A549 (cell line): ENCODE measurements at regions not wholly inside any gene's neighbourhood (a gene's known extent, or its start where the extent isn't known, plus 50 kb on each side); places are given as distances from the start of the nearest gene placed in this dataset.

Experiments
- ATAC-seq, 2 experiments: fragments of 200-7000 bp in 1 of 2; fragments of >200 bp in 1 of 2; cut with Nextera tagmentation in 1 of 2; cut with Tn5 transposase in 1 of 2; 3 replicates each; pipeline versions ENCODE4 v1.8.0 to v1.9.1; 2018 to 2020; ENCODE audit warnings: mild to moderate bottlenecking in 1 of 2, moderate library complexity in 1 of 2
- CTCF ChIA-PET: fragments of 300-600 bp; sonication (Branson Sonifier 250); formaldehyde crosslinking; extraction: SDS; loops from one replicate; lab custom pipeline; 2021; ENCODE audit warnings: antibody characterized with exemption, inconsistent platforms; lab: Yijun Ruan, JAX
- POLR2A ChIA-PET: fragments of 350-600 bp; formaldehyde crosslinking; extraction: SDS; loops from one replicate; lab custom pipeline; 2021; ENCODE audit warnings: antibody characterized with exemption, inconsistent platforms; lab: Yijun Ruan, JAX
- DNase-seq, 2 experiments: peaks; one replicate each; pipeline versions ENCODE4 v3.0.0 to v3.0.0-alpha.2; 2011 to 2016; ENCODE audit warnings: low read depth in 1 of 2, low spot score in 1 of 2
- FAIRE-seq: peaks from 2 replicates; lab custom pipeline; 2011; peaks lifted over from hg19 to GRCh38; lab: Jason Lieb, UNC
- H3K27ac ChIP-seq, 2 experiments: fragments of >200 bp; sonication (Bioruptor Twin); formaldehyde crosslinking; 3 replicates each; pipeline ENCODE4 v1.5.1; 2016 to 2017
- H3K4me1 ChIP-seq: fragments of >200 bp; sonication (Bioruptor Twin); formaldehyde crosslinking; 3 replicates; pipeline ENCODE4 v1.6.1; 2016
- H3K4me2 ChIP-seq: fragments of >200 bp; sonication (Bioruptor Twin); formaldehyde crosslinking; 3 replicates; pipeline ENCODE4 v1.6.1; 2016
- H3K4me3 ChIP-seq: fragments of >200 bp; sonication (Bioruptor Twin); formaldehyde crosslinking; 3 replicates; pipeline ENCODE4 v1.5.1; 2016
- H3K9me3 ChIP-seq: fragments of >200 bp; sonication (Bioruptor Twin); formaldehyde crosslinking; 3 replicates; pipeline ENCODE4 v1.6.1; 2016
- BCL3 ChIP-seq: fragments of >200 bp; sonication (Bioruptor Twin); formaldehyde crosslinking; IDR thresholded peaks from 3 replicates; pipeline ENCODE4 v1.6.1; 2016
- BHLHE40 ChIP-seq: IDR thresholded peaks from 2 replicates; pipeline ENCODE4 v1.6.1; 2012; ENCODE audit warnings: low read depth, low read length, inconsistent platforms
- CBX2 ChIP-seq: fragments of 200-600 bp; sonication (generic); IDR thresholded peaks from 2 replicates; pipeline ENCODE4 v1.6.1; 2016; ENCODE audit warnings: low read depth, mild to moderate bottlenecking, borderline replicate concordance
- CBX8 ChIP-seq: fragments of 200-600 bp; sonication (generic); IDR thresholded peaks from 2 replicates; pipeline ENCODE4 v1.6.1; 2016
- CEBPB ChIP-seq, 2 experiments: fragments of >200 bp in 1 of 2; sonication (Bioruptor Twin) in 1 of 2; formaldehyde crosslinking in 1 of 2; IDR thresholded peaks; 2 replicates each; pipeline ENCODE4 v1.6.1; 2012 to 2016
- CTCF ChIP-seq: fragments of >200 bp; sonication (Bioruptor Twin); formaldehyde crosslinking; IDR thresholded peaks from 3 replicates; pipeline ENCODE4 v1.5.1; 2016
- EP300 ChIP-seq, 2 experiments: fragments of >200 bp; sonication (Bioruptor Twin); formaldehyde crosslinking; IDR thresholded peaks; 2 replicates in 1 of 2; 3 replicates in 1 of 2; pipeline ENCODE4 v1.6.1; 2016 to 2017
- ESRRA ChIP-seq: fragments of 150-350 bp; IDR thresholded peaks from 2 replicates; pipeline ENCODE4 v1.6.1; 2014; ENCODE audit warnings: mild to moderate bottlenecking, low read length, borderline replicate concordance
- FOSB ChIP-seq: fragments of 250-450 bp; sonication (Bioruptor Pico); IDR thresholded peaks from 2 replicates; pipeline ENCODE4 v1.5.0; 2020; ENCODE audit warnings: mild to moderate bottlenecking, moderate library complexity
- FOXS1 ChIP-seq: fragments of 250-450 bp; sonication (Bioruptor Pico); IDR thresholded peaks from 2 replicates; pipeline ENCODE4 v1.5.0; 2020; ENCODE audit warnings: mild to moderate bottlenecking, moderate library complexity
- HEYL ChIP-seq: fragments of 250-450 bp; sonication (Bioruptor Pico); IDR thresholded peaks from 2 replicates; pipeline ENCODE4 v1.8.0; 2021; ENCODE audit warnings: mild to moderate bottlenecking, moderate library complexity
- HOXB5 ChIP-seq: fragments of 250-450 bp; sonication (Bioruptor Pico); IDR thresholded peaks from 2 replicates; pipeline ENCODE4 v1.5.0; 2020; ENCODE audit warnings: mild to moderate bottlenecking, moderate library complexity
- KDM5A ChIP-seq: fragments of 200-600 bp; sonication (generic); IDR thresholded peaks from 2 replicates; pipeline ENCODE4 v1.6.1; 2016; ENCODE audit warnings: antibody characterized with exemption, mild to moderate bottlenecking
- PBX3 ChIP-seq: IDR thresholded peaks from 2 replicates; pipeline ENCODE4 v1.6.1; 2012
- POLR2A ChIP-seq: IDR thresholded peaks from 2 replicates; pipeline ENCODE4 v1.6.1; 2012; ENCODE audit warnings: mild to moderate bottlenecking, low read length
- RARB ChIP-seq: fragments of 250-450 bp; sonication (Bioruptor Pico); IDR thresholded peaks from 2 replicates; pipeline ENCODE4 v1.8.0; 2021; ENCODE audit warnings: mild to moderate bottlenecking, moderate library complexity
- SREBF2 ChIP-seq: fragments of 450-650 bp; IDR thresholded peaks from 2 replicates; pipeline ENCODE4 v1.6.1; 2014; ENCODE audit warnings: mild to moderate bottlenecking, moderate library complexity
- ZC3H11A ChIP-seq: fragments of 450-650 bp; IDR thresholded peaks from 2 replicates; pipeline ENCODE4 v1.6.1; 2014; ENCODE audit warnings: antibody characterized with exemption, mild to moderate bottlenecking
- ZNF302 ChIP-seq: fragments of 250-450 bp; sonication (Bioruptor Pico); IDR thresholded peaks from 2 replicates; pipeline ENCODE4 v1.9.0; 2021; ENCODE audit warnings: inconsistent platforms, mild to moderate bottlenecking, moderate library complexity
- ZSCAN20 ChIP-seq: fragments of 250-450 bp; sonication (Bioruptor Pico); IDR thresholded peaks from 2 replicates; pipeline ENCODE4 v1.8.0; 2022; ENCODE audit warnings: mild to moderate bottlenecking, moderate library complexity
- WGBS: methylation state at CpG from one replicate; pipeline ENCODE4 v1.1.6; 2017; ENCODE audit errors: missing lambda C conversion rate; 5-methylcytosine and 5-hydroxymethylcytosine counted together

GRCh38 chr2:180751306-180751920 is 229.0 kb upstream of the UBE2E3 start:
- 93% methylated on average over 4 of the region's 4 CpGs for WGBS
- H3K4me1 ChIP-seq: peaks cover 5% of the 10 kb centered on the region; the same call in 1 of the 3 replicates
- no peak for TF ChIP-seq CBX8
- no peak for TF ChIP-seq BHLHE40
- TF ChIP-seq EP300 (IDR thresholded peaks at IDR 0.05): no peak
- no peak for TF ChIP-seq ZC3H11A
- TF ChIP-seq CEBPB (IDR thresholded peaks at IDR 0.05): no peak
- TF ChIP-seq PBX3: no peak
- TF ChIP-seq ZNF302 (CRISPR knock-in tag): no peak
- TF ChIP-seq POLR2A: no peak
- TF ChIP-seq, all 56 proteins: peak for 0
- no peak overlapping the region for H3K27ac ChIP-seq
- ATAC-seq (no peak), DNase-seq (no peak), FAIRE-seq (no peak)
- ChIA-PET POLR2A (no interaction called here), CTCF (no interaction called here)
- no peak overlapping the region for H3K4me3 ChIP-seq
- no peak overlapping the region for H3K4me2 ChIP-seq
- no peaks in the 10 kb centered on the region for H3K9me3 ChIP-seq

GRCh38 chr2:180747728-180748127 is 232.7 kb upstream of the UBE2E3 start:
- ATAC-seq (no peak), FAIRE-seq (no peak)
- H3K4me2 ChIP-seq: no peak overlapping the region

GRCh38 chr2:180743401-180743800 is 237.0 kb upstream of the UBE2E3 start:
- POLR2A ChIA-PET: no interaction called here
- no peak for FAIRE-seq
- CTCF ChIA-PET: interaction anchor here (0.6 kb wide), 1 partner anchor 14 kb away, joined by 3 read pairs; no protein-coding TSS in a partner anchor
- Histone ChIP-seq H3K9me3 (no peaks in the 10 kb centered on the region), H3K4me3 (no peak overlapping the region), H3K4me2 (peak overlapping the region; percentile 79), H3K27ac (peak overlapping the region; percentile 1 to 68; a peak in 3 of 6 replicates), H3K4me1 (peaks cover 23% of the 10 kb centered on the region)
- 57% methylated on average over 3 of the region's 3 CpGs for WGBS
- DNase-seq: no peak
- TF ChIP-seq ZSCAN20 (CRISPR knock-in tag) (no peak), BHLHE40 (no peak)
- ATAC-seq: peak in 1 of 2 experiments; percentile 30; a peak in 2 of 6 replicates

More at GRCh38 chr2:180747728-180748127, 232.7 kb upstream of the UBE2E3 start:
- Histone ChIP-seq H3K4me1 (peaks cover 14% of the 10 kb centered on the region), H3K9me3 (no peaks in the 10 kb centered on the region), H3K27ac (no peak overlapping the region), H3K4me3 (no peak overlapping the region)
- no peak for DNase-seq
- CTCF ChIA-PET: interaction anchor here (0.6 kb wide), 1 partner anchor 53 kb away, joined by 3 read pairs; no protein-coding TSS in a partner anchor
- POLR2A ChIA-PET: no interaction called here
- TF ChIP-seq CBX2: no peak
- TF ChIP-seq FOXS1: no peak
- TF ChIP-seq SREBF2: no peak
- no peak for TF ChIP-seq ZSCAN20 (CRISPR knock-in tag)
- TF ChIP-seq FOSB (CRISPR knock-in tag): no peak
- TF ChIP-seq HEYL (CRISPR knock-in tag): no peak
- TF ChIP-seq ESRRA: no peak
- no peak for TF ChIP-seq CTCF
- no peak for TF ChIP-seq KDM5A
- no peak for TF ChIP-seq CEBPB (IDR thresholded peaks at IDR 0.05)
- no peak for TF ChIP-seq RARB (CRISPR knock-in tag)
- no peak for TF ChIP-seq HOXB5 (CRISPR knock-in tag)
- TF ChIP-seq BCL3: no peak
- WGBS: 59% methylated on average over 3 of the region's 3 CpGs
